ENCODE measurements at regions not wholly inside any gene's neighbourhood (a gene's known extent, or its start where the extent isn't known, plus 50 kb on each side); places are given as distances from the start of the nearest gene placed in this dataset.

DNA sequence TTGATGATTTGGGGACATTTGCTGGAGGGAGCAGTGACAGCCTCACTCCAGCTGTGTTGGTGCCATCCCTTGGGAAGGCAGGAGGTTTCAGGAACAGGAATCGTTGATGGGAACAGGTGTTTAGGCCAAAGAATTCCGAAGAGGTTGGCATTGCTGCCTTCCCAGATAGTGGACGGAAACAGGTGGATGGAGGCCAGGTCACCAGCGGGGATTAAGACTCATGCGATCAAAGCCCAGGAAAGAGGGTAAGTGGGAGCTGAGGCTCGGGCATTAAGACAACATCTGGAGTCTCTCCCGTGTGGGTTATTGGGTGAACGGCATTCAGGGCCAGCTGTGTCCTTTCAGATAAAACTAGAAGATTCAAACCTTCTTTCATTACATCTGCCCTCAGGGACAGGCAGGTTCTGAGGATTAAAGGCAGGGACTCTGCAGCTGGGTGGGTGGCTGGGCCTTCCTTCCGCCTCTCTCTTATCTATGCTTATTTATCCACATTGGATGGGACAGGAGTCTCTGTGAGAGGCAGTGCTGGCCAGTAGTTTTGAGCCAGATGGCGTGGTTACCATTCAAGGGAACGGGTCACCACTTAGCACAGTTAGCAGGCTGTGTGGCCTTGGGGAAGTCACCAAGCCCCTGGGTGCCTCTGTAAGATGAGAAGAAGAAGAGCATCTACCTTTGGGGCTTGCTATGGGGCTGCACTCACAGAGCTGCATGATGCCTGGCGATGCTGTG, 67.6 kb downstream of the INSIG1 start:
- TF ChIP-seq, protein P1, sequence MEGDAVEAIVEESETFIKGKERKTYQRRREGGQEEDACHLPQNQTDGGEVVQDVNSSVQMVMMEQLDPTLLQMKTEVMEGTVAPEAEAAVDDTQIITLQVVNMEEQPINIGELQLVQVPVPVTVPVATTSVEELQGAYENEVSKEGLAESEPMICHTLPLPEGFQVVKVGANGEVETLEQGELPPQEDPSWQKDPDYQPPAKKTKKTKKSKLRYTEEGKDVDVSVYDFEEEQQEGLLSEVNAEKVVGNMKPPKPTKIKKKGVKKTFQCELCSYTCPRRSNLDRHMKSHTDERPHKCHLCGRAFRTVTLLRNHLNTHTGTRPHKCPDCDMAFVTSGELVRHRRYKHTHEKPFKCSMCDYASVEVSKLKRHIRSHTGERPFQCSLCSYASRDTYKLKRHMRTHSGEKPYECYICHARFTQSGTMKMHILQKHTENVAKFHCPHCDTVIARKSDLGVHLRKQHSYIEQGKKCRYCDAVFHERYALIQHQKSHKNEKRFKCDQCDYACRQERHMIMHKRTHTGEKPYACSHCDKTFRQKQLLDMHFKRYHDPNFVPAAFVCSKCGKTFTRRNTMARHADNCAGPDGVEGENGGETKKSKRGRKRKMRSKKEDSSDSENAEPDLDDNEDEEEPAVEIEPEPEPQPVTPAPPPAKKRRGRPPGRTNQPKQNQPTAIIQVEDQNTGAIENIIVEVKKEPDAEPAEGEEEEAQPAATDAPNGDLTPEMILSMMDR (IDR thresholded peaks at IDR 0.05): no peak
- no peak for TF ChIP-seq POLR2A (IDR thresholded peaks at IDR 0.05)
- TF ChIP-seq POLR2AphosphoS5 (IDR thresholded peaks at IDR 0.05; ENCODE audit: insufficient read depth in 1 of 2, low read depth in 1 of 2): no peak
